ENCODE measurements at regions not wholly inside any gene's neighbourhood (a gene's known extent, or its start where the extent isn't known, plus 50 kb on each side); places are given as distances from the start of the nearest gene placed in this dataset.

DNA sequence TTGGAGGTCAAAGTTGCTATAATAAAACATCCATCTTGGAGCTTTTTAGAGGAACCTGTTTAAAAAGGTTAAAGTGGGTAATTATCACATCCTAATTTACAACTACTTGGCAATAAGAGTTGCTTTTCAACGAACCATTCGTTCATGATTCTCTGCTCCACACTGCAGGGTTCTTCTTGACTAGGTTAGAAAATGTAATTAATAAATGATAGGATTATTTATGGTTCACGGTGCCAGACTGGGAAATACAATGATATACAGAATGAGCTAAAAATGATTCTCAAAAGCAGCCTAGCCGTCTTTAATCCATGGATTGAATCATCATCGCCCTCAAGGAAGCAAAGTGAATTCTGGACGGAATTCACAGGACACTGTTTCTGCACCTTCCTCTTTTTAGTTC is 291.2 kb downstream of the TEX29 start:
- TF ChIP-seq, protein P1, sequence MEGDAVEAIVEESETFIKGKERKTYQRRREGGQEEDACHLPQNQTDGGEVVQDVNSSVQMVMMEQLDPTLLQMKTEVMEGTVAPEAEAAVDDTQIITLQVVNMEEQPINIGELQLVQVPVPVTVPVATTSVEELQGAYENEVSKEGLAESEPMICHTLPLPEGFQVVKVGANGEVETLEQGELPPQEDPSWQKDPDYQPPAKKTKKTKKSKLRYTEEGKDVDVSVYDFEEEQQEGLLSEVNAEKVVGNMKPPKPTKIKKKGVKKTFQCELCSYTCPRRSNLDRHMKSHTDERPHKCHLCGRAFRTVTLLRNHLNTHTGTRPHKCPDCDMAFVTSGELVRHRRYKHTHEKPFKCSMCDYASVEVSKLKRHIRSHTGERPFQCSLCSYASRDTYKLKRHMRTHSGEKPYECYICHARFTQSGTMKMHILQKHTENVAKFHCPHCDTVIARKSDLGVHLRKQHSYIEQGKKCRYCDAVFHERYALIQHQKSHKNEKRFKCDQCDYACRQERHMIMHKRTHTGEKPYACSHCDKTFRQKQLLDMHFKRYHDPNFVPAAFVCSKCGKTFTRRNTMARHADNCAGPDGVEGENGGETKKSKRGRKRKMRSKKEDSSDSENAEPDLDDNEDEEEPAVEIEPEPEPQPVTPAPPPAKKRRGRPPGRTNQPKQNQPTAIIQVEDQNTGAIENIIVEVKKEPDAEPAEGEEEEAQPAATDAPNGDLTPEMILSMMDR (IDR thresholded peaks at IDR 0.05; ENCODE audit: insufficient read depth, low read depth, low read length): no peak
- TF ChIP-seq EZH2 (IDR thresholded peaks at IDR 0.05; ENCODE audit: insufficient read depth, low read length): no peak
